K562 (cell line): ENCODE measurements at regions not wholly inside any gene's neighbourhood (a gene's known extent, or its start where the extent isn't known, plus 50 kb on each side); places are given as distances from the start of the nearest gene placed in this dataset.

Experiments used
- ATAC-seq: fragments of 200-7000 bp; cut with Tn5 transposase; 3 replicates; pipeline ENCODE4 v1.9.1; 2020; ENCODE audit warnings: moderate library complexity
- BruUV-seq: library from RNA; stranded (reverse); fragments of 400-500 nt; replicated peaks from 2 replicates; lab custom pipeline; 2021; lab: Mats Ljungman, UMichigan
- CTCF ChIA-PET: fragments of 300-600 bp; formaldehyde crosslinking; extraction: SDS; loops from one replicate; lab custom pipeline; 2021; ENCODE audit warnings: low intra/inter-chr PET ratio; lab: Yijun Ruan, JAX
- POLR2A ChIA-PET: fragments of 300-600, 350-650 bp; sonication (Branson Sonifier 250); formaldehyde crosslinking; extraction: SDS; loops from one replicate; lab custom pipeline; 2021; ENCODE audit warnings: antibody characterized with exemption, inconsistent platforms; lab: Yijun Ruan, JAX
- DNase-seq, 4 experiments: peaks; one replicate each; pipeline versions ENCODE4 v3.0.0 to v3.0.0-alpha.2; 2011 to 2018; ENCODE audit warnings: low spot score in 3 of 4, mixed read lengths in 3 of 4; ENCODE audit errors: extremely low read depth in 1 of 4
- FAIRE-seq: peaks from 2 replicates; lab custom pipeline; 2011; peaks lifted over from hg19 to GRCh38; lab: Jason Lieb, UNC
- H2AFZ ChIP-seq: 2 replicates; pipeline ENCODE4 v1.6.0; 2011; ENCODE audit warnings: low read depth, low read length, control low read depth, inconsistent platforms
- H3K27ac ChIP-seq: fragments of 200-600 bp; 3 replicates; pipeline ENCODE4 v1.8.0; 2011; ENCODE audit warnings: low read depth, mild to moderate bottlenecking, control low read depth, inconsistent platforms, low read length, moderate library complexity, mixed read lengths; ENCODE audit errors: extremely low read depth
- H3K27me3 ChIP-seq, 2 experiments: fragments of 300-600 bp in 1 of 2; 2 replicates in 1 of 2; 3 replicates in 1 of 2; pipeline versions ENCODE4 v1.6.0 to v1.8.0; 2011; ENCODE audit warnings: inconsistent platforms in 2 of 2, low read length in 2 of 2, mild to moderate bottlenecking in 1 of 2, mixed read lengths in 1 of 2, moderate library complexity in 1 of 2; ENCODE audit not compliant: control insufficient read depth in 2 of 2, insufficient read depth in 2 of 2
- H3K36me3 ChIP-seq: fragments of 300-600 bp; 3 replicates; pipeline ENCODE4 v1.8.0; 2011; ENCODE audit warnings: mild to moderate bottlenecking, low read length, inconsistent platforms; ENCODE audit not compliant: control insufficient read depth, insufficient read depth
- H3K4me1 ChIP-seq, 2 experiments: fragments of 200-600 bp in 1 of 2; replicated peaks in 1 of 2; 2 replicates in 1 of 2; 3 replicates in 1 of 2; pipeline versions ENCODE4 v1.5.1 to v1.8.0; 2011; ENCODE audit warnings: inconsistent platforms in 2 of 2, low read length in 2 of 2, mild to moderate bottlenecking in 1 of 2, mixed read lengths in 1 of 2, moderate library complexity in 1 of 2; ENCODE audit not compliant: control insufficient read depth in 2 of 2, insufficient read depth in 2 of 2
- H3K4me2 ChIP-seq: 2 replicates; pipeline ENCODE4 v1.6.1; 2011; ENCODE audit warnings: low read length, control low read depth, inconsistent platforms, mixed read lengths; ENCODE audit not compliant: insufficient read depth
- H3K4me3 ChIP-seq: fragments of 200-600 bp; sonication (generic), shearing (Covaris generic); 2 replicates; pipeline ENCODE4 v1.5.1; 2016; ENCODE audit warnings: control low read depth, inconsistent platforms
- H3K79me2 ChIP-seq: fragments of 200-600 bp; 3 replicates; pipeline ENCODE4 v1.8.0; 2011; ENCODE audit warnings: low read length, inconsistent platforms; ENCODE audit not compliant: control insufficient read depth, insufficient read depth
- H3K9ac ChIP-seq, 2 experiments: 2 replicates each; pipeline versions ENCODE4 v1.6.0 to v1.6.1; 2011; ENCODE audit warnings: low read depth in 2 of 2, low read length in 2 of 2, control low read depth in 1 of 2, inconsistent platforms in 1 of 2, mild to moderate bottlenecking in 1 of 2, mixed read lengths in 1 of 2; ENCODE audit not compliant: insufficient read depth in 1 of 2
- H3K9me1 ChIP-seq: one replicate; pipeline ENCODE4 v1.6.0; 2011; ENCODE audit warnings: inconsistent platforms, mild to moderate bottlenecking, low read length, moderate library complexity; ENCODE audit not compliant: control insufficient read depth, insufficient read depth
- H3K9me3 ChIP-seq: replicated peaks from 2 replicates; pipeline ENCODE4 v1.5.1; 2011; ENCODE audit warnings: low read depth, low read length, inconsistent platforms; ENCODE audit not compliant: control insufficient read depth, insufficient read depth
- H4K20me1 ChIP-seq: replicated peaks from 2 replicates; pipeline ENCODE4 v1.6.1; 2011; ENCODE audit warnings: low read length, inconsistent platforms, mixed read lengths; ENCODE audit not compliant: control insufficient read depth, insufficient read depth
- ARID1B ChIP-seq: fragments of 450-650 bp; IDR thresholded peaks from 2 replicates; pipeline ENCODE4 v1.6.1; 2016; ENCODE audit warnings: antibody characterized with exemption, mild to moderate bottlenecking, inconsistent platforms
- C11orf30 ChIP-seq: fragments of 450-650 bp; IDR thresholded peaks from 2 replicates; pipeline ENCODE4 v1.6.1; 2016; ENCODE audit warnings: low read depth, mild to moderate bottlenecking
- CBFA2T2 ChIP-seq: fragments of 450-650 bp; conservative IDR thresholded peaks from 2 replicates; pipeline ENCODE4 v1.6.1; 2017; ENCODE audit warnings: mild to moderate bottlenecking
- ELF4 ChIP-seq: fragments of 450-650 bp; formaldehyde crosslinking; IDR thresholded peaks from 2 replicates; pipeline ENCODE4 v1.4.0; 2022; ENCODE audit warnings: missing genetic modification characterization
- FOXJ3 ChIP-seq: sonication (generic); formaldehyde crosslinking; IDR thresholded peaks from 2 replicates; pipeline ENCODE4 v1.4.0; 2020; ENCODE audit warnings: mild to moderate bottlenecking, missing genetic modification reagents
- FOXM1 ChIP-seq, 2 experiments: fragments of 450-650 bp in 1 of 2; sonication (generic) in 1 of 2; formaldehyde crosslinking in 1 of 2; IDR thresholded peaks; 2 replicates each; pipeline versions ENCODE4 v1.6.1 to v1.9.0; 2017 to 2022; ENCODE audit warnings: low read depth in 2 of 2, mild to moderate bottlenecking in 2 of 2, missing genetic modification reagents in 1 of 2, moderate library complexity in 1 of 2
- GABPB1 ChIP-seq: sonication (generic); formaldehyde crosslinking; IDR thresholded peaks from 2 replicates; pipeline ENCODE4 v1.8.0; 2022; ENCODE audit warnings: mild to moderate bottlenecking, missing genetic modification reagents
- GATAD2B ChIP-seq: fragments of 450-650 bp; IDR thresholded peaks from 2 replicates; pipeline ENCODE4 v1.6.1; 2017; ENCODE audit warnings: mild to moderate bottlenecking, borderline replicate concordance
- GTF2E2 ChIP-seq: fragments of 200-800 bp; sonication (Bioruptor generic); IDR thresholded peaks from 2 replicates; pipeline ENCODE4 v1.6.1; 2016; ENCODE audit warnings: missing genetic modification characterization, missing compliant biosample characterization
- LEF1 ChIP-seq: fragments of 450-650 bp; IDR thresholded peaks from 2 replicates; pipeline ENCODE4 v1.6.1; 2016; ENCODE audit warnings: mild to moderate bottlenecking
- PHB2 ChIP-seq: fragments of 450-650 bp; IDR thresholded peaks from 2 replicates; pipeline ENCODE4 v1.6.1; 2017; ENCODE audit warnings: low read depth
- PHF21A ChIP-seq: fragments of 450-650 bp; IDR thresholded peaks from 2 replicates; pipeline ENCODE4 v1.6.1; 2017; ENCODE audit warnings: low read depth, borderline replicate concordance
- PML ChIP-seq: IDR thresholded peaks from 2 replicates; pipeline ENCODE4 v1.6.1; 2012; ENCODE audit warnings: low read length, inconsistent platforms
- POLR2B ChIP-seq: fragments of 450-650 bp; IDR thresholded peaks from 2 replicates; pipeline ENCODE4 v1.6.1; 2018; ENCODE audit warnings: low read depth; ENCODE audit not compliant: partially characterized antibody
- POLR3A ChIP-seq: IDR thresholded peaks from 2 replicates; pipeline ENCODE4 v1.6.1; 2011; ENCODE audit warnings: borderline replicate concordance, mild to moderate bottlenecking, moderate library complexity; ENCODE audit not compliant: insufficient read length, insufficient read depth; ENCODE audit errors: extremely low read depth
- SMARCE1 ChIP-seq: fragments of 450-650 bp; IDR thresholded peaks from 2 replicates; pipeline ENCODE4 v1.7.1; 2016; ENCODE audit warnings: mild to moderate bottlenecking
- SRSF7 ChIP-seq: fragments of 200-400 bp; formaldehyde crosslinking; optimal IDR thresholded peaks from 2 replicates; pipeline ENCODE3; 2017; ENCODE audit warnings: mild to moderate bottlenecking, low read depth, low read length
- TBP ChIP-seq: optimal IDR thresholded peaks from 2 replicates; pipeline ENCODE3; 2011; ENCODE audit warnings: low read depth, low read length, improper control_type of control experiment
- TEAD4 ChIP-seq, 2 experiments: sonication (generic) in 1 of 2; formaldehyde crosslinking in 1 of 2; IDR thresholded peaks; 2 replicates each; pipeline versions ENCODE4 v1.6.1 to v1.8.0; 2012 to 2022; ENCODE audit warnings: borderline replicate concordance in 1 of 2, inconsistent platforms in 1 of 2, low read length in 1 of 2, mild to moderate bottlenecking in 1 of 2, missing genetic modification reagents in 1 of 2
- ZNF316 ChIP-seq: fragments of 450-650 bp; IDR thresholded peaks from 2 replicates; pipeline ENCODE4 v1.6.1; 2016
- ZNF354B ChIP-seq: fragments of 250-450 bp; sonication (Bioruptor Pico); IDR thresholded peaks from 2 replicates; pipeline ENCODE4 v1.4.0; 2020
- ZNF785 ChIP-seq: fragments of 250-450 bp; sonication (Bioruptor Pico); IDR thresholded peaks from 2 replicates; pipeline ENCODE4 v1.4.0; 2020; ENCODE audit warnings: mild to moderate bottlenecking
- WGBS: fragments of 100-300 bp; shearing (Covaris generic); methylation state at CpG from one replicate; pipeline ENCODE4 v1.1.6; 2016; ENCODE audit warnings: low coverage, mixed read lengths; ENCODE audit not compliant: insufficient coverage; ENCODE audit errors: missing lambda C conversion rate; 5-methylcytosine and 5-hydroxymethylcytosine counted together
- in situ Hi-C: fragments of 300-500 bp; cut with MboI; formaldehyde crosslinking; loops from 4 replicates; pipeline ENCODE4 v1.15.0; 2018; ENCODE audit warnings: inconsistent platforms, mixed read lengths
- intact Hi-C: fragments of 100-400 bp; cut with micrococcal nuclease; formaldehyde crosslinking; loops from 2 replicates; pipeline ENCODE4 v1.14.2; 2022
- TF ChIP-seq, protein P1 (sequence below): fragments of 450-650 bp; formaldehyde crosslinking; IDR thresholded peaks from 2 replicates; pipeline ENCODE4 v1.4.0; 2022; ENCODE audit warnings: mild to moderate bottlenecking, moderate library complexity

- TF ChIP-seq FOXM1 (IDR thresholded peaks at IDR 0.05; ENCODE audit: low read depth) (peak; percentile 53; the same call in 1 of the 2 replicates), FOXM1 (CRISPR knock-in tag; IDR thresholded peaks at IDR 0.05; ENCODE audit: low read depth) (no peak), ARID1B (peak; percentile 82), ZNF354B (CRISPR knock-in tag) (no peak), GATAD2B (no peak), POLR3A (no peak), TBP (no peak), PML (peak; percentile 83; the same call in 1 of the 2 replicates), SMARCE1 (peak; percentile 50; the same call in 1 of the 2 replicates)
- TF ChIP-seq, protein P1, sequence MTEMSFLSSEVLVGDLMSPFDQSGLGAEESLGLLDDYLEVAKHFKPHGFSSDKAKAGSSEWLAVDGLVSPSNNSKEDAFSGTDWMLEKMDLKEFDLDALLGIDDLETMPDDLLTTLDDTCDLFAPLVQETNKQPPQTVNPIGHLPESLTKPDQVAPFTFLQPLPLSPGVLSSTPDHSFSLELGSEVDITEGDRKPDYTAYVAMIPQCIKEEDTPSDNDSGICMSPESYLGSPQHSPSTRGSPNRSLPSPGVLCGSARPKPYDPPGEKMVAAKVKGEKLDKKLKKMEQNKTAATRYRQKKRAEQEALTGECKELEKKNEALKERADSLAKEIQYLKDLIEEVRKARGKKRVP = peak; percentile 80; the same call in 1 of the 2 replicates
These were observed 309.4 kb downstream of the HGF start (continued) for GRCh38 chr7:81460250-81461045.

DNA sequence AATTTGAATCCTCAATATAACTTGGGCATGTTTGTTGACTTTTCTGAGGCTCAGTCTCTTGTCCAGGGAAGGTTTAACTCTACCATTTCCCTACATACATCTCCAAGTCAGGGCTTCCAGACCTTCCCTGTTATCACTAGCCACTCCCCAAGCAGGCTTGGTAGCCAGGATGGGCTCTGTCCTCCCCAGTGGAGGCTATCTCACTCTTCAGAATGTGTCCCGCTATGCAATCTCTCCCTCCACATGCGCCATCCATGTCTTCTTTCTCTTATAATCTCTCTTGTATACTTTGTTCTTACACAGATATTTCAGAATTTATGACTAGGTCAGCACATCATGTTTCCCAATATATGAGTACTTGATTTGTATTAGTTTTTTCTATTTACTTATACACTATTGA is 310.4 kb downstream of the HGF start:
- CTCF ChIA-PET = no interaction called here
- Histone ChIP-seq H4K20me1 (no peaks in the 10 kb centered on the region), H3K79me2 (no peaks in the 10 kb centered on the region), H3K4me1 (peaks cover 0 to 8% of the 10 kb centered on the region in 2 experiments; a peak in 1 of 5 replicates), H3K9me3 (no peaks in the 10 kb centered on the region), H3K27ac (no peak overlapping the region), H3K9ac (no peak overlapping the region), H3K9me1 (no peaks in the 10 kb centered on the region), H3K36me3 (no peaks in the 10 kb centered on the region), H3K4me2 (no peak overlapping the region), H3K27me3 (no peaks in the 10 kb centered on the region), H3K4me3 (no peak overlapping the region), H2AFZ (no peak overlapping the region)
- 5% methylated on average over 2 of the region's 2 CpGs for WGBS
- in situ Hi-C loops = loop anchor here (25.0 kb wide), 1 partner anchor 547 kb away; the partner anchor contains the start of gene SEMA3C
- FAIRE-seq (no peak), DNase-seq (peak in 1 of 4 experiments; percentile 44), ATAC-seq (peak; percentile 66)
- no TSS peak for BruUV-seq
- POLR2A ChIA-PET = interaction anchor here (0.7 kb wide), 1 partner anchor 688 kb away, joined by 4 read pairs; no protein-coding TSS in a partner anchor
- intact Hi-C loops = loop anchor here (5.0 kb wide), 1 partner anchor 762 kb away; no protein-coding TSS in a partner anchor
- TF ChIP-seq PHB2 (no peak), LEF1 (no peak), PHF21A (no peak), GABPB1 (no peak), GTF2E2 (no peak), C11orf30 (peak; percentile 36; the same call in 1 of the 2 replicates), ELF4 (CRISPR knock-in tag) (no peak), ZNF316 (peak; percentile 39; the same call in 1 of the 2 replicates), ARID1B (peak; percentile 40; the same call in 1 of the 2 replicates), TEAD4 (IDR thresholded peaks at IDR 0.05; ENCODE audit: low read length) (peak; percentile 76), TEAD4 (CRISPR knock-in tag; IDR thresholded peaks at IDR 0.05; ENCODE audit: borderline replicate concordance) (no peak), FOXJ3 (no peak), SRSF7 (no peak), POLR2B (no peak), CBFA2T2 (peak; percentile 35), ZNF785 (no peak)
